ENCODE measurements at regions not wholly inside any gene's neighbourhood (a gene's known extent, or its start where the extent isn't known, plus 50 kb on each side); places are given as distances from the start of the nearest gene placed in this dataset.

- Histone ChIP-seq H3K36me3 (replicated peaks; ENCODE audit: low read depth, low read length) (no peaks in the 10 kb centered on the region), H3K4me1 (ENCODE audit: low read length) (peaks cover 22% of the 10 kb centered on the region), H3K27ac (ENCODE audit: low read length) (no peak overlapping the region), H2AFZ (ENCODE audit: low read depth, low read length) (no peak overlapping the region), H3K79me2 (ENCODE audit: low read length) (no peaks in the 10 kb centered on the region), H3K9me3 (ENCODE audit: insufficient read depth, low read length) (no peaks in the 10 kb centered on the region), H3K4me3 (ENCODE audit: low read length) (no peak overlapping the region), H4K20me1 (ENCODE audit: insufficient read depth, low read length) (no peaks in the 10 kb centered on the region), H3K9ac (ENCODE audit: low read length) (no peak overlapping the region), H3K27me3 (ENCODE audit: low read depth, low read length) (no peaks in the 10 kb centered on the region), H3K4me2 (ENCODE audit: low read length) (no peak overlapping the region)
- TF ChIP-seq CTCF (IDR thresholded peaks at IDR 0.05; ENCODE audit: low read depth, low read length): peak; percentile 67
- no peak for TF ChIP-seq EZH2phosphoT487 (IDR thresholded peaks at IDR 0.05; ENCODE audit: low read depth)
These were observed 1337.8 kb upstream of the DIAPH2 start for GRCh38 chrX:95346856-95347255.

GRCh38 chrX:95350774-95351488, 1333.7 kb upstream of the DIAPH2 start:
- Histone ChIP-seq H3K4me1 (ENCODE audit: low read length) (peaks cover 26% of the 10 kb centered on the region), H4K20me1 (ENCODE audit: insufficient read depth, low read length) (no peaks in the 10 kb centered on the region), H3K4me2 (ENCODE audit: low read length) (peak overlapping the region; percentile 34), H3K36me3 (replicated peaks; ENCODE audit: low read depth, low read length) (no peaks in the 10 kb centered on the region), H2AFZ (ENCODE audit: low read depth, low read length) (no peak overlapping the region; the same call in 1 of the 2 replicates), H3K79me2 (ENCODE audit: low read length) (no peaks in the 10 kb centered on the region), H3K27ac (ENCODE audit: low read length) (no peak overlapping the region), H3K9ac (ENCODE audit: low read length) (no peak overlapping the region), H3K9me3 (ENCODE audit: insufficient read depth, low read length) (no peaks in the 10 kb centered on the region), H3K27me3 (ENCODE audit: low read depth, low read length) (no peaks in the 10 kb centered on the region), H3K4me3 (ENCODE audit: low read length) (no peak overlapping the region)
- no peak for TF ChIP-seq CTCF (IDR thresholded peaks at IDR 0.05; ENCODE audit: low read depth, low read length)
- TF ChIP-seq EZH2phosphoT487 (IDR thresholded peaks at IDR 0.05; ENCODE audit: low read depth): no peak

DNA sequence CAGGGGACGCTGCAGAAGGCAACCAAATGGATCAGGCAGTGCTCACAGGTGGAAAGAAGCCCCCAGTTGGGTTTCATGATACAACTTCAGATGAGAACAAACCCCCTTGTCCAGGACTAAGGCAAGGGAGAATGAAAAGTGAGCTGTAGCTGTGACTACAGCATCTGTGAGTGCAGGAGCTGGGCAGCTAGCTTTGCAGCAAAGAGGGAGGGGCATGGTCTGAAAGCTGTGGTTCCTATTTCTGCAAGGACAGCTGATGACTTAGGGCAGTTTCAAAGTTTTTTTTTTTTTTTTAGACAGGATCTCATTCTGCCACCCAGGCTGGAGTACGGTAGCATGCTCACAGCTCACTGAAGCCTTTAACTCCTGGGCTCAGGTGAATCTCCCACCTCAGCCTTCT, 1317.4 kb upstream of the DIAPH2 start:
- H3K79me2 ChIP-seq (ENCODE audit: low read length): no peaks in the 10 kb centered on the region
- H3K27ac ChIP-seq (ENCODE audit: low read length): no peak overlapping the region
- H3K4me3 ChIP-seq (ENCODE audit: low read length): no peak overlapping the region
- TF ChIP-seq EZH2phosphoT487 (IDR thresholded peaks at IDR 0.05; ENCODE audit: low read depth) (no peak), CTCF (IDR thresholded peaks at IDR 0.05; ENCODE audit: low read depth, low read length) (no peak)
- no peaks in the 10 kb centered on the region for H3K9me3 ChIP-seq (ENCODE audit: insufficient read depth, low read length)
- H3K9ac ChIP-seq (ENCODE audit: low read length): no peak overlapping the region
- no peak overlapping the region for H2AFZ ChIP-seq (ENCODE audit: low read depth, low read length)
- no peak overlapping the region for H3K4me2 ChIP-seq (ENCODE audit: low read length)
- H3K27me3 ChIP-seq (ENCODE audit: low read depth, low read length): no peaks in the 10 kb centered on the region
- H4K20me1 ChIP-seq (ENCODE audit: insufficient read depth, low read length): no peaks in the 10 kb centered on the region
- no peaks in the 10 kb centered on the region for H3K4me1 ChIP-seq (ENCODE audit: low read length)
- H3K36me3 ChIP-seq (replicated peaks; ENCODE audit: low read depth, low read length): no peaks in the 10 kb centered on the region

DNA sequence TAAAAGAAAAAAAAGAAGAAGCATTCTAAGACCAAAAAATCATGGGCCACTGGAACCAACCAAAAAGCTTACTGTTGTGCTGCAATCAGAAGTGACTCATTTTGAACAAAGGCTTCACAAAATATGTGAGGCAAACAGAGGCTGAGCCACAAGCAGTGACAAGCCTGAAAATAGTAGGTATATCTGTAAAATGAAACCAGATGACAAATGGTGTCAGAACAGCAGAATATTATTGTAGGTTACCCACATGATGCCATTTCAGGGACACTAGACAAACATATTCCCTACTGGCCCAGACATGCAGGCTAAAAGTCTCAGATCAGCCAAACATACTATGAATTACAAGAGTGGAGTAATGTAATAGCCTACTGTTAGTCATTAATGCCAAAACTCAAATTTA, 1301.8 kb upstream of the DIAPH2 start:
- no peaks in the 10 kb centered on the region for H3K27me3 ChIP-seq (ENCODE audit: low read depth, low read length)
- H3K4me2 ChIP-seq (ENCODE audit: low read length): no peak overlapping the region
- H3K9me3 ChIP-seq (ENCODE audit: insufficient read depth, low read length): no peaks in the 10 kb centered on the region
- H4K20me1 ChIP-seq (ENCODE audit: insufficient read depth, low read length): no peaks in the 10 kb centered on the region
- H3K4me1 ChIP-seq (ENCODE audit: low read length): no peaks in the 10 kb centered on the region
- H3K4me3 ChIP-seq (ENCODE audit: low read length): no peak overlapping the region
- H3K9ac ChIP-seq (ENCODE audit: low read length): no peak overlapping the region
- no peak overlapping the region for H3K27ac ChIP-seq (ENCODE audit: low read length)
- no peaks in the 10 kb centered on the region for H3K79me2 ChIP-seq (ENCODE audit: low read length)
- no peak overlapping the region for H2AFZ ChIP-seq (ENCODE audit: low read depth, low read length)
- TF ChIP-seq CTCF (IDR thresholded peaks at IDR 0.05; ENCODE audit: low read depth, low read length): no peak
- TF ChIP-seq EZH2phosphoT487 (IDR thresholded peaks at IDR 0.05; ENCODE audit: low read depth): no peak
- H3K36me3 ChIP-seq (replicated peaks; ENCODE audit: low read depth, low read length): no peaks in the 10 kb centered on the region
